GM23338 (cell line): ENCODE measurements at regions not wholly inside any gene's neighbourhood (a gene's known extent, or its start where the extent isn't known, plus 50 kb on each side); places are given as distances from the start of the nearest gene placed in this dataset.

Experiments
- ATAC-seq: fragments of 200-7000 bp; cut with Tn5 transposase; 3 replicates; pipeline ENCODE4 v1.9.1; 2020
- DNase-seq: peaks from one replicate; pipeline ENCODE4 v3.0.0-alpha.2; 2015; ENCODE audit warnings: low spot score
- H2AFZ ChIP-seq: fragments of 200-600 bp; sonication (generic); 2 replicates; pipeline ENCODE4 v1.8.0; 2016; ENCODE audit warnings: antibody characterized with exemption, mild to moderate bottlenecking, moderate library complexity
- H3F3A ChIP-seq: fragments of 200-600 bp; sonication (generic); replicated peaks from 2 replicates; pipeline ENCODE4 v1.8.0; 2017; ENCODE audit warnings: antibody characterized with exemption, mixed run types, low read depth
- H3K27ac ChIP-seq: fragments of 200-600 bp; sonication (generic); 2 replicates; pipeline ENCODE4 v1.6.1; 2016; ENCODE audit warnings: low read depth
- H3K27me3 ChIP-seq: fragments of 200-600 bp; sonication (generic); 2 replicates; pipeline ENCODE4 v1.8.0; 2016; ENCODE audit warnings: mild to moderate bottlenecking, mixed run types, moderate library complexity; ENCODE audit not compliant: insufficient read depth
- H3K36me3 ChIP-seq: fragments of 200-600 bp; sonication (generic); 2 replicates; pipeline ENCODE4 v1.8.0; 2016; ENCODE audit warnings: mild to moderate bottlenecking; ENCODE audit not compliant: insufficient read depth
- H3K4me1 ChIP-seq: fragments of 200-600 bp; sonication (generic); 2 replicates; pipeline ENCODE4 v1.8.0; 2016; ENCODE audit warnings: mild to moderate bottlenecking, moderate library complexity; ENCODE audit not compliant: insufficient read depth
- H3K4me2 ChIP-seq: fragments of 200-600 bp; sonication (generic); 2 replicates; pipeline ENCODE4 v1.7.1; 2017; ENCODE audit warnings: mixed run types
- H3K4me3 ChIP-seq: fragments of 200-600 bp; sonication (generic); 2 replicates; pipeline ENCODE4 v1.6.1; 2016; ENCODE audit warnings: mixed run types
- H3K79me2 ChIP-seq: fragments of 200-600 bp; sonication (generic); replicated peaks from 2 replicates; pipeline ENCODE4 v1.8.0; 2017; ENCODE audit warnings: mild to moderate bottlenecking; ENCODE audit not compliant: insufficient read depth
- H3K9me2 ChIP-seq: fragments of 200-600 bp; sonication (generic); 2 replicates; pipeline ENCODE4 v1.8.0; 2017; ENCODE audit not compliant: insufficient read depth
- H4K20me1 ChIP-seq: fragments of 200-600 bp; sonication (generic); replicated peaks from 2 replicates; pipeline ENCODE4 v1.8.0; 2017; ENCODE audit warnings: mild to moderate bottlenecking; ENCODE audit not compliant: insufficient read depth
- H3K27ac Mint-ChIP-seq: 2 replicates; pipeline ENCODE4 v1.8.0; 2020; ENCODE audit warnings: inconsistent platforms, mild to moderate bottlenecking, moderate library complexity, mixed read lengths
- H3K27me3 Mint-ChIP-seq: 3 replicates; pipeline ENCODE4 v1.8.0; 2022; ENCODE audit warnings: low read depth, mild to moderate bottlenecking, moderate library complexity, mixed read lengths, inconsistent platforms; ENCODE audit not compliant: insufficient read depth, poor library complexity
- H3K36me3 Mint-ChIP-seq: 3 replicates; pipeline ENCODE4 v1.8.0; 2021; ENCODE audit warnings: low read depth, mild to moderate bottlenecking, inconsistent platforms, moderate library complexity, mixed read lengths
- H3K4me1 Mint-ChIP-seq: 3 replicates; pipeline ENCODE4 v1.8.0; 2020; ENCODE audit warnings: mild to moderate bottlenecking, inconsistent platforms, mixed read lengths
- H3K4me3 Mint-ChIP-seq: 3 replicates; pipeline ENCODE4 v1.8.0; 2021; ENCODE audit warnings: moderate library complexity, mild to moderate bottlenecking, inconsistent platforms, mixed read lengths
- H3K9me3 Mint-ChIP-seq: 3 replicates; pipeline ENCODE4 v1.8.0; 2020; ENCODE audit warnings: moderate library complexity, mild to moderate bottlenecking, inconsistent platforms, mixed read lengths
- EZH2phosphoT487 ChIP-seq: fragments of 200-600 bp; sonication (generic); IDR thresholded peaks from one replicate; pipeline ENCODE4 v1.8.1; 2018; ENCODE audit warnings: antibody characterized with exemption; ENCODE audit not compliant: unreplicated experiment
- NANOG ChIP-seq: IDR thresholded peaks from 2 replicates; pipeline ENCODE4 v1.6.1; 2016; ENCODE audit warnings: antibody characterized with exemption, borderline replicate concordance
- POLR2AphosphoS5 ChIP-seq: IDR thresholded peaks from 2 replicates; pipeline ENCODE4 v1.6.1; 2016; ENCODE audit warnings: antibody characterized with exemption, low read depth
- STAT1 ChIP-seq: IDR thresholded peaks from one replicate; pipeline ENCODE4 v1.6.1; 2016; ENCODE audit warnings: antibody characterized with exemption; ENCODE audit not compliant: unreplicated experiment
- ZNF114 ChIP-seq: fragments of 250-450 bp; sonication (Bioruptor Pico); IDR thresholded peaks from 2 replicates; pipeline ENCODE4 v1.5.0; 2020; ENCODE audit warnings: mild to moderate bottlenecking, moderate library complexity
- ZNF331 ChIP-seq: fragments of 250-450 bp; sonication (Bioruptor Pico); IDR thresholded peaks from 2 replicates; pipeline ENCODE4 v1.5.0; 2020; ENCODE audit warnings: low read depth, mild to moderate bottlenecking, moderate library complexity
- ZNF462 ChIP-seq: fragments of 250-450 bp; sonication (Bioruptor Pico); IDR thresholded peaks from 2 replicates; pipeline ENCODE4 v1.5.0; 2020; ENCODE audit warnings: mild to moderate bottlenecking, moderate library complexity

DNA sequence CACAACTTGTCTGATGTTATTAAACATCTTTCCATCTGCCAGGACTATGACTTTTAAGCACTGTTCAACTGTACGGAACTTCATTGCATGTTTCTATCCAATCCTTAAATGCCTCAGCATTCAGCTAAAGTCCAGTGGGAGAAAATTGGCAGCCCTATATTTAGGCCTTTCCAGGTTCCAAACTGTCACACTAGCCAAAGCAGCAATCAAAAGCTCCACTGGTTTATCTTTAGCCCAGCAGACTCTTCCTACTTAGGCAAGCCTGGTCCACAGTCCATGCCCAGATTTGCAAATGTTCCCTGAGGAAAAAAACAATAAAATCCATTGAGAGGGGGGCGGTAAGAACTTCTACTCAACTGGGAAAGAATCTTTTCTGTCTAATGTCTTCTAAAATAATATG is 349.1 kb upstream of the GJE1 start (continued):
- TF ChIP-seq ZNF462 (CRISPR knock-in tag) (no peak), STAT1 (no peak), NANOG (no peak), EZH2phosphoT487 (no peak)

DNA sequence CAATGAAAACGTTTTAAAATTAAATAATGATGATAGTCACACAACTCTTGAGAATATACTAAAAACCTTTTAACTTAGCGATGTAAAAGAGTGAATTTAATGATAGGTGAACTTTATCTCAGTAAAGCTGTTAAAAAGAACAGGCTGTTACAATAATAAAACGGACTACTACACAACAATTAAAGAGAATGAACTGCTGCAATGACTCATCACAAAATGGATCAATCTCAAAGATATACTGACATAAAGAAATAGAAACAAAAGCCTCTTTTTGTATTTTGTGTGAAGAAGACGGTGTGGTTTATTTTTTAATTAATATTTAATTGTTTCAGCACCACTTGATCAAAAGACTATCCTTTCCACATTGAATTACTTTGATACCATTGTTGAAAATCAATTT is 352.4 kb upstream of the GJE1 start:
- H3K4me3 Mint-ChIP-seq: no peak overlapping the region
- Histone ChIP-seq H4K20me1 (no peaks in the 10 kb centered on the region), H3F3A (no peaks in the 10 kb centered on the region), H3K36me3 (no peaks in the 10 kb centered on the region), H3K4me1 (0 out of 2 replicates have a peak, but pooled peaks cover 4% of the 10 kb centered on the region), H3K4me3 (no peak overlapping the region), H2AFZ (no peak overlapping the region), H3K79me2 (no peaks in the 10 kb centered on the region), H3K27me3 (no peaks in the 10 kb centered on the region), H3K9me2 (no peaks in the 10 kb centered on the region), H3K4me2 (no peak overlapping the region), H3K27ac (no peak overlapping the region)
- no peak overlapping the region for H3K27ac Mint-ChIP-seq
- DNase-seq (no peak), ATAC-seq (no peak)
- TF ChIP-seq ZNF114 (CRISPR knock-in tag) (no peak), POLR2AphosphoS5 (no peak)
- H3K9me3 Mint-ChIP-seq: no peaks in the 10 kb centered on the region
- H3K27me3 Mint-ChIP-seq: no peaks in the 10 kb centered on the region
- no peaks in the 10 kb centered on the region for H3K4me1 Mint-ChIP-seq
- no peaks in the 10 kb centered on the region for H3K36me3 Mint-ChIP-seq

DNA sequence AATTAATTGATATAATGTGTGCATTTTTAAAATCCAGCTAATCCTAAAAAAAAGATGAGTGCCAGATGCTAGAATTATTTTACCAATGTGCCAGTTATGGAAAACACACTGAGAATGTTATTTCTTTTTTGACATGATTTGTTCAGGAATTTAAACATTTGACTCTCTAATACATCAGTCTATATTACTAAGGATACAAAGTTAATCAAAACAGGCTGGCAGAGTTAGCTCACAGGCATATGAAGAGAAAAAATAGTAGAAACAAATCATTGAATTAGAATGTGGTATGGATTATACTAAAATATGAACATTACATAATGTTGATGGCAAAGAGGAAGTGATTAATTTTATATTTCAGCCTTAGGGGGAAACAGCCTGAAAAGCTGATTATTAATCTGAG is 368.3 kb upstream of the GJE1 start:
- DNase-seq (no peak), ATAC-seq (no peak)
- no peak for TF ChIP-seq POLR2AphosphoS5
- TF ChIP-seq EZH2phosphoT487: no peak
- TF ChIP-seq ZNF331 (CRISPR knock-in tag): no peak

More for the DNA sequence above, 368.3 kb upstream of the GJE1 start:
- Histone ChIP-seq H3K36me3 (no peaks in the 10 kb centered on the region), H4K20me1 (no peaks in the 10 kb centered on the region), H2AFZ (no peak overlapping the region), H3K79me2 (no peaks in the 10 kb centered on the region), H3K27ac (no peak overlapping the region), H3K4me1 (no peaks in the 10 kb centered on the region), H3K9me2 (no peaks in the 10 kb centered on the region), H3K4me3 (no peak overlapping the region), H3F3A (no peaks in the 10 kb centered on the region), H3K4me2 (no peak overlapping the region), H3K27me3 (no peaks in the 10 kb centered on the region)
- Mint-ChIP-seq H3K4me1 (no peaks in the 10 kb centered on the region), H3K27me3 (no peaks in the 10 kb centered on the region), H3K4me3 (no peak overlapping the region), H3K36me3 (no peaks in the 10 kb centered on the region), H3K9me3 (no peaks in the 10 kb centered on the region), H3K27ac (no peak overlapping the region)
